ENCODE measurements at regions not wholly inside any gene's neighbourhood (a gene's known extent, or its start where the extent isn't known, plus 50 kb on each side); places are given as distances from the start of the nearest gene placed in this dataset.

GRCh38 chr15:85327820-85328219, 52.6 kb upstream of the AKAP13 start:
- no peak for TF ChIP-seq CTCF (IDR thresholded peaks at IDR 0.05)
- TF ChIP-seq POLR2AphosphoS5 (IDR thresholded peaks at IDR 0.05), result no peak
- TF ChIP-seq POLR2A (IDR thresholded peaks at IDR 0.05), result no peak

Data from stomach (tissue), 4 donors.